GM12865 (cell line): ENCODE measurements at regions not wholly inside any gene's neighbourhood (a gene's known extent, or its start where the extent isn't known, plus 50 kb on each side); places are given as distances from the start of the nearest gene placed in this dataset.

Experiments
- DNase-seq: peaks from one replicate; pipeline ENCODE4 v3.0.0; 2010; ENCODE audit warnings: low read depth
- H3K4me3 ChIP-seq: 2 replicates; pipeline ENCODE4 v1.5.1; 2011; ENCODE audit warnings: mild to moderate bottlenecking, low read depth, low read length, control low read depth
- CTCF ChIP-seq: IDR thresholded peaks from 2 replicates; pipeline ENCODE4 v1.5.1; 2011; ENCODE audit warnings: low read length, control low read depth, low read depth, inconsistent platforms; ENCODE audit not compliant: insufficient read depth; ENCODE audit errors: missing control alignments

DNA sequence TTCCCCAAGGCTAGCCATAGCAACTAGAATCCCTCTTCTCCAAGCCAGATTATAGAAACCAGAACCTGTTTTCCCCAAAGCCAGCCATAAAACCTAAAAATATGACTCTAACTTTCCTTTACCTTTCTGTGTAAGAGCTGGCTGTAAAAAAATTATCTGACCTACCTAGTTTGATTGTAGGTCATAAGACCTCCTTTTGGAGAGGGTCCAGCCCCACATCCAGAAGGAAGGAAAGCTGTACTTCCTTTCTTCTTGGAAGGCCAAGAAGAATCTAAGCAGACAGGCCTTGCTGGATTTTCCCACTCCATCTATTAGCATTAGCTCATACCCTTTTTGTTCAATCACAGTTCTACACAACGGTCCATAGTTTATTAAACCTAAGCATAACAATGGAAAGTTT is 1006.3 kb downstream of the SORCS3 start:
- no peak for TF ChIP-seq CTCF
- DNase-seq = no peak

DNA sequence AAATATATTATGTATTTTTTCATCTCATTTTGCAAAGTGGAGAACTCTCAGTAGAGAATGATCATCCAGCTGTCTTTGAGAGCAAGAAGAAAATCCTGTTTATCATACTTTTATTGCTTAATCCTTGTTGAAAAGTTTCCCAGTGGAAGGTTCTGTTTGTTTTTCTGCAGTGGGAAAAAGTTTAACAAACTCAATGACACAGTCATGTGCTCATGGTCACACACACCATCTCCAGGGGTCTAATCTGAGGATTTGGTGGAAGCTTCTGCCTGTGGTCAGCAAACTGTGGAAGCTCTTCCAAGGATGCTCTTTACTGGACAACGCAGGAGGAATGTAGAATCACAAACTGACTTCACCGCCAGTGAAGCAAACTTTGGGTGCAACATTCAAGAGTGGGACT is 1003.9 kb downstream of the SORCS3 start:
- H3K4me3 ChIP-seq = no peak overlapping the region
- TF ChIP-seq CTCF = no peak
- DNase-seq = no peak

More for the DNA sequence above, 1006.3 kb downstream of the SORCS3 start:
- H3K4me3 ChIP-seq = no peak overlapping the region

DNA sequence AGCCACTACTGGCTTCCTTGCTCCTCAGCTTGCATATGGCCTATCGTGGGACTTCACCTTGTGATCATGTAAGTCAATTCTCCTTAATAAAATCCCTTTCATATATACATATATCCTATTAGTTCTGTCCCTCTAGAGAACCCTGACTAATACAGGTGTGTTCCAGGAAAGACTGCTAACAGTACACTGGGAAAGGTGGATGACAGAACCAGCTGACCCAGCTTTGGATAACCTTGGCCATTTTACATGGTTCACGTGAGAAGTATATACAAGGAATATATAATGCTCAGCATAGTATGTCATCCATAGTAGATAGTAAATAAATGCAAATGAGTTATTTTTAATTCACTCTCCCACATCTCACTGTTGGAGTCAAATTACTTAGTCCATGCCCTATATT is 1003.5 kb downstream of the SORCS3 start:
- TF ChIP-seq CTCF = no peak
- no peak for DNase-seq
- H3K4me3 ChIP-seq = no peak overlapping the region

DNA sequence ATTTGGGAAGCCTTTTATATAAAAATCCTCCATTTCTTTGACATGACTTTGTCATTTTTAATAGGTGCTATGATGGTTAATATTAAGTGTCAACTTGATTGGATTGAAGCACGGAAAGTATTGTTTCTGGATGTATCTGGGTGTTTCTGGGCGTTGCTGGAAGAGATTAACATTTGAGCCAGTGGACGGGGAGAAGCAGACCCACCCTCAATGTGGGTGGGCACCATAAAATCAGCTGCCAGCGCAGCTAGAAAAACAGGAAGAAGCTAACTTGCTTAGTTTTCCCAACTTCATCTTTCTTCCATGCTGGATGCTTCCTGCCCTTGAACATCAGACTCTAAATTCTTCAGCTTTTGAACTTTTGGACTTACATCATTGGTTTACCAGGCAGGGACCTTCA is 1003.0 kb downstream of the SORCS3 start:
- DNase-seq = no peak
- no peak overlapping the region for H3K4me3 ChIP-seq
- no peak for TF ChIP-seq CTCF

GRCh38 chr10:105643660-105644059 is 1002.6 kb downstream of the SORCS3 start:
- TF ChIP-seq CTCF = no peak
- no peak overlapping the region for H3K4me3 ChIP-seq
- DNase-seq = no peak

GRCh38 chr10:105634281-105634680 is 993.2 kb downstream of the SORCS3 start:
- no peak for TF ChIP-seq CTCF
- no peak overlapping the region for H3K4me3 ChIP-seq
- DNase-seq = no peak

DNA sequence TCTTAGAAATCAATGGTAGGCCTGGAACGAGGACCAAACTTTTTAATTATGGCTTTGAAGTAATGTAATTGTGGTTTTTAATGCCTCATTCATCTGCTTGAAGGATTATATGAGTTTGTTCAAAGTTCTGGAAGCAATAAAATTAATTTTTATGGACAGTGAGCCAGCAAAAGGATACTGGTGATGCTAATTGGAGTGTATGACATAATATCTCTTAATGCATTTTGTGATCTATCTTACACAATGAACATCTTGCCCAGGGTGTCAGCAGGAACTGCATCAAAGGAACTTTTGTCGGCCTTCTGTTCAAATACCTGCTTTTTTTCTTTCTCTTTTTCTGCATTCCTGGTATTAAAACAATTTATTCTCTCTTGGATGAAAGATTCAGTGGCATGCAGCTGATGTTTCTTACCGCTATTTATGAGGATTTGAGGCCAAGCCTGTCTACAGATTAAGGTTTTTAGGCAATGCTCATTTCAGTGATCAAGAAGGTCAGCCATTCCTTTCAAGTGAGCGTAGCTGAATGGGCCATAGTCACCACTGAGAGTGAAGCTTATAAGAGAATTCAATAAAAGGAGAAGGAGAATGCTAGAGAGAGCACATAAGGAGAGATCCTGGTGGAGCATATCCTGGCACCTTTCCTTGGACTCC is 974.8 kb downstream of the SORCS3 start:
- no peak overlapping the region for H3K4me3 ChIP-seq
- TF ChIP-seq CTCF = no peak
- DNase-seq = no peak
